ENCODE measurements at regions not wholly inside any gene's neighbourhood (a gene's known extent, or its start where the extent isn't known, plus 50 kb on each side); places are given as distances from the start of the nearest gene placed in this dataset.

DNA sequence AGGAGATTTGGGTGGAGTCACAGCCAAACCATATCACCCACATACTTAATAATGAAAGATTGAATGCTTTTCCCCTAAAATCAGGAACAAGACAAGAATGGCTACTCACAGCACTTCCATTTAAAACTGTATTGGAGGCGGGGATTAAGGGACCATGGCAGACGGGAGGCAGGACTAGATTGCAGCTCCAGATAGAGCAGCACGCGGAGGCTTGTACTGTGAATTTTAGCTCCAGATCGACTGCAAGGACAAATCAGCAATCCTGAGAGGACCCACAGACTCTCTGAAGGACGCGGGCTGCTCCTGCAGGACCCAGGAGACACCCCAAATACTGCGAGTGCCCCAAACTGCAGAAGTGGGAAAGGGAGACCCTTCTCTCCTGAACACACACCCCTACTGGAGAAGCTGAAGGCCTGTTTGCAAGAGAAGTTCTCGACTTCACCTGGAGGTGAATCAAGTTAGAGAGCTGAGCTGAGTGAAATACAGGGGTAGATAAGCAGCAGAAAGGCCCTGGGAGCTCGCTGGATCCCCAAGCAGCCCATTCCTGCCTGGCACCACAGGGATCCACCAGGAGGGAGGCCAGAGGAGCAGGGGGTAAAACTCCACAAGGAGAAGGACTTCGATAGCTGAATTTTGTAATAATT, 207.4 kb upstream of the INTU start:
- WGBS (ENCODE audit: insufficient coverage): 95% methylated on average over 10 of the region's 11 CpGs
- Histone ChIP-seq H3K4me3 (ENCODE audit: control insufficient read depth in 1 of 7, extremely low read depth in 1 of 7, insufficient read depth in 4 of 7, low read depth in 2 of 7, low read length in 6 of 7) (no peak overlapping the region), H3K27ac (ENCODE audit: insufficient read depth in 1 of 2, low read depth in 1 of 2, low read length in 2 of 2, poor library complexity in 1 of 2, severe bottlenecking in 2 of 2) (no peak overlapping the region), H3K27me3 (replicated peaks in 2 of 5; ENCODE audit: control insufficient read depth in 4 of 5, insufficient read depth in 5 of 5, low read length in 4 of 5) (peaks cover 0 to 2% (median 0%) of the 10 kb centered on the region in 5 experiments), H3K36me3 (ENCODE audit: control insufficient read depth in 4 of 4, insufficient read depth in 4 of 4, low read length in 3 of 4) (no peaks in the 10 kb centered on the region), H3K4me1 (ENCODE audit: control extremely low read depth in 1 of 4, control insufficient read depth in 4 of 4, insufficient read depth in 4 of 4, low read length in 3 of 4) (no peaks in the 10 kb centered on the region), H3K9me3 (ENCODE audit: control extremely low read depth in 1 of 5, control insufficient read depth in 4 of 5, insufficient read depth in 2 of 5, low read depth in 1 of 5, low read length in 4 of 5) (no peaks in the 10 kb centered on the region)
- no peak for DNase-seq
- ChIA-PET POLR2A (no interaction called here), CTCF (no interaction called here)

- Histone ChIP-seq H3K4me3 (ENCODE audit: control insufficient read depth in 1 of 7, extremely low read depth in 1 of 7, insufficient read depth in 4 of 7, low read depth in 2 of 7, low read length in 6 of 7) (no peak overlapping the region), H3K4me1 (ENCODE audit: control extremely low read depth in 1 of 4, control insufficient read depth in 4 of 4, insufficient read depth in 4 of 4, low read length in 3 of 4) (no peaks in the 10 kb centered on the region), H3K27me3 (replicated peaks in 2 of 5; ENCODE audit: control insufficient read depth in 4 of 5, insufficient read depth in 5 of 5, low read length in 4 of 5) (peaks cover 0 to 2% (median 0%) of the 10 kb centered on the region in 5 experiments), H3K36me3 (ENCODE audit: control insufficient read depth in 4 of 4, insufficient read depth in 4 of 4, low read length in 3 of 4) (no peaks in the 10 kb centered on the region), H3K27ac (ENCODE audit: insufficient read depth in 1 of 2, low read depth in 1 of 2, low read length in 2 of 2, poor library complexity in 1 of 2, severe bottlenecking in 2 of 2) (no peak overlapping the region), H3K9me3 (ENCODE audit: control extremely low read depth in 1 of 5, control insufficient read depth in 4 of 5, insufficient read depth in 2 of 5, low read depth in 1 of 5, low read length in 4 of 5) (no peaks in the 10 kb centered on the region)
- WGBS (ENCODE audit: insufficient coverage): 93% methylated on average over 5 of the region's 5 CpGs
- DNase-seq: no peak
- ChIA-PET POLR2A (no interaction called here), CTCF (no interaction called here)
These were observed 206.9 kb upstream of the INTU start for GRCh38 chr4:127425851-127426250.

DNA sequence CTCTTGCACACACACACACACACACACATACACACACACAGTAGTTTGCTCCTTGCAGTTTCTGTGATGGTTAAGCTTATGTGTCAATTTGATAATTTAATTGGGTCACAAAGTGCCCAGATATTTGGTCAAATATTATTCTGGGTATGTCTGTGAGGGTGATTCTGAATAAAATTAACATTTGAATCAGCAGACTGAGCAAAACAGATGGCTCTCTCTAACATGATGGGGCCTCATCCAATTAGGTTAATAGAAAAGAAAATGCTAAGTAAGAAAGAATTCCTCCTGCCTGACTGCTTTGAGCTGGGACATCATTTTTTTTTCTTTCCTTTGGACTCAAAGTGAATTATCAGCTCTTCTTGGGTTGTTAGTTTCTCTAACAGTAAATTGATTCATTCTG, 191.2 kb upstream of the INTU start:
- ChIA-PET CTCF (no interaction called here), POLR2A (no interaction called here)
- H3K36me3 ChIP-seq (ENCODE audit: control insufficient read depth in 4 of 4, insufficient read depth in 4 of 4, low read length in 3 of 4): no peaks in the 10 kb centered on the region
- no peaks in the 10 kb centered on the region for H3K4me1 ChIP-seq (ENCODE audit: control extremely low read depth in 1 of 4, control insufficient read depth in 4 of 4, insufficient read depth in 4 of 4, low read length in 3 of 4)
- no peaks in the 10 kb centered on the region for H3K9me3 ChIP-seq (ENCODE audit: control extremely low read depth in 1 of 5, control insufficient read depth in 4 of 5, insufficient read depth in 2 of 5, low read depth in 1 of 5, low read length in 4 of 5)
- H3K4me3 ChIP-seq (ENCODE audit: control insufficient read depth in 1 of 7, extremely low read depth in 1 of 7, insufficient read depth in 4 of 7, low read depth in 2 of 7, low read length in 6 of 7): no peak overlapping the region
- H3K27ac ChIP-seq (ENCODE audit: insufficient read depth in 1 of 2, low read depth in 1 of 2, low read length in 2 of 2, poor library complexity in 1 of 2, severe bottlenecking in 2 of 2): no peak overlapping the region
- H3K27me3 ChIP-seq (replicated peaks in 2 of 5; ENCODE audit: control insufficient read depth in 4 of 5, insufficient read depth in 5 of 5, low read length in 4 of 5): no peaks in the 10 kb centered on the region
- no peak for DNase-seq

- WGBS (ENCODE audit: insufficient coverage): 71% methylated on average over 2 of the region's 3 CpGs
- no peaks in the 10 kb centered on the region for H3K9me3 ChIP-seq (ENCODE audit: control extremely low read depth in 1 of 5, control insufficient read depth in 4 of 5, insufficient read depth in 2 of 5, low read depth in 1 of 5, low read length in 4 of 5)
- CTCF ChIA-PET: no interaction called here
These were observed 187.3 kb upstream of the INTU start for GRCh38 chr4:127445471-127445870.

GRCh38 chr4:127446427-127446885, 186.3 kb upstream of the INTU start:
- DNase-seq: no peak
- POLR2A ChIA-PET: no interaction called here
- Histone ChIP-seq H3K27ac (ENCODE audit: insufficient read depth in 1 of 2, low read depth in 1 of 2, low read length in 2 of 2, poor library complexity in 1 of 2, severe bottlenecking in 2 of 2) (no peak overlapping the region), H3K4me3 (ENCODE audit: control insufficient read depth in 1 of 7, extremely low read depth in 1 of 7, insufficient read depth in 4 of 7, low read depth in 2 of 7, low read length in 6 of 7) (no peak overlapping the region), H3K27me3 (replicated peaks in 2 of 5; ENCODE audit: control insufficient read depth in 4 of 5, insufficient read depth in 5 of 5, low read length in 4 of 5) (no peaks in the 10 kb centered on the region), H3K9me3 (ENCODE audit: control extremely low read depth in 1 of 5, control insufficient read depth in 4 of 5, insufficient read depth in 2 of 5, low read depth in 1 of 5, low read length in 4 of 5) (no peaks in the 10 kb centered on the region), H3K4me1 (ENCODE audit: control extremely low read depth in 1 of 4, control insufficient read depth in 4 of 4, insufficient read depth in 4 of 4, low read length in 3 of 4) (no peaks in the 10 kb centered on the region), H3K36me3 (ENCODE audit: control insufficient read depth in 4 of 4, insufficient read depth in 4 of 4, low read length in 3 of 4) (no peaks in the 10 kb centered on the region)
- CTCF ChIA-PET: no interaction called here
- WGBS (ENCODE audit: insufficient coverage): 85% methylated on average over 2 of the region's 4 CpGs

More at GRCh38 chr4:127445471-127445870, 187.3 kb upstream of the INTU start:
- H3K4me1 ChIP-seq (ENCODE audit: control extremely low read depth in 1 of 4, control insufficient read depth in 4 of 4, insufficient read depth in 4 of 4, low read length in 3 of 4): no peaks in the 10 kb centered on the region
- no peak overlapping the region for H3K4me3 ChIP-seq (ENCODE audit: control insufficient read depth in 1 of 7, extremely low read depth in 1 of 7, insufficient read depth in 4 of 7, low read depth in 2 of 7, low read length in 6 of 7)
- no peak overlapping the region for H3K27ac ChIP-seq (ENCODE audit: insufficient read depth in 1 of 2, low read depth in 1 of 2, low read length in 2 of 2, poor library complexity in 1 of 2, severe bottlenecking in 2 of 2)
- H3K27me3 ChIP-seq (replicated peaks in 2 of 5; ENCODE audit: control insufficient read depth in 4 of 5, insufficient read depth in 5 of 5, low read length in 4 of 5): no peaks in the 10 kb centered on the region
- no peak for DNase-seq
- H3K36me3 ChIP-seq (ENCODE audit: control insufficient read depth in 4 of 4, insufficient read depth in 4 of 4, low read length in 3 of 4): no peaks in the 10 kb centered on the region
- POLR2A ChIA-PET: no interaction called here

DNA sequence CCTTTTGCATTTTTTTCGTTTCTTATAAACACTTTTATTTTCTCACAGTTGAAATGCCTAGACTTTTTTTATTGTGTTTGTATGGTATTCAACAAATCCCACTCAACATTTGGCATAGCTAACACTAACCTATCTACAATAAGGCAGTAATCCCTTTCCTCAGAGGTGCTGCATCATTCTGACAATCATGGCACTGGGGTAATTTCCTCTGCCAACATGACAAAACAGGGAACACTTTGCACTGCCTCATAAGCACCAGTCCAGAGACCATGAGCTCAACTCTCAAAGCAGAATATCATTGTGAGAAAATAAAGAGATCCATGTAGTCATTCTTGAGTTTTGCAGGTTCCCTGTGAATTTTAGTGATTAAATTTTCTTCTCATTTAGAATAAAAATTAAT, 183.8 kb upstream of the INTU start:
- no CpG with 5 or more reads among the region's 1 CpG for WGBS (ENCODE audit: insufficient coverage)
- DNase-seq: no peak
- Histone ChIP-seq H3K4me1 (ENCODE audit: control extremely low read depth in 1 of 4, control insufficient read depth in 4 of 4, insufficient read depth in 4 of 4, low read length in 3 of 4) (no peaks in the 10 kb centered on the region), H3K27ac (ENCODE audit: insufficient read depth in 1 of 2, low read depth in 1 of 2, low read length in 2 of 2, poor library complexity in 1 of 2, severe bottlenecking in 2 of 2) (no peak overlapping the region), H3K36me3 (ENCODE audit: control insufficient read depth in 4 of 4, insufficient read depth in 4 of 4, low read length in 3 of 4) (no peaks in the 10 kb centered on the region), H3K9me3 (ENCODE audit: control extremely low read depth in 1 of 5, control insufficient read depth in 4 of 5, insufficient read depth in 2 of 5, low read depth in 1 of 5, low read length in 4 of 5) (peaks cover 0 to 1% (median 0%) of the 10 kb centered on the region in 5 experiments), H3K4me3 (ENCODE audit: control insufficient read depth in 1 of 7, extremely low read depth in 1 of 7, insufficient read depth in 4 of 7, low read depth in 2 of 7, low read length in 6 of 7) (no peak overlapping the region), H3K27me3 (replicated peaks in 2 of 5; ENCODE audit: control insufficient read depth in 4 of 5, insufficient read depth in 5 of 5, low read length in 4 of 5) (no peaks in the 10 kb centered on the region)
- ChIA-PET POLR2A (interaction anchor here (0.7 kb wide), 1 partner anchor 19 kb away, joined by 3 read pairs; no protein-coding TSS in a partner anchor), CTCF (no interaction called here)

GRCh38 chr4:127449449-127449848, 183.3 kb upstream of the INTU start:
- POLR2A ChIA-PET: interaction anchor here (0.7 kb wide), 1 partner anchor 19 kb away, joined by 3 read pairs; no protein-coding TSS in a partner anchor
- H3K4me1 ChIP-seq (ENCODE audit: control extremely low read depth in 1 of 4, control insufficient read depth in 4 of 4, insufficient read depth in 4 of 4, low read length in 3 of 4): no peaks in the 10 kb centered on the region
- no peaks in the 10 kb centered on the region for H3K27me3 ChIP-seq (replicated peaks in 2 of 5; ENCODE audit: control insufficient read depth in 4 of 5, insufficient read depth in 5 of 5, low read length in 4 of 5)
- no peak overlapping the region for H3K27ac ChIP-seq (ENCODE audit: insufficient read depth in 1 of 2, low read depth in 1 of 2, low read length in 2 of 2, poor library complexity in 1 of 2, severe bottlenecking in 2 of 2)
- H3K9me3 ChIP-seq (ENCODE audit: control extremely low read depth in 1 of 5, control insufficient read depth in 4 of 5, insufficient read depth in 2 of 5, low read depth in 1 of 5, low read length in 4 of 5): peaks cover 0 to 1% (median 0%) of the 10 kb centered on the region in 5 experiments
- no peaks in the 10 kb centered on the region for H3K36me3 ChIP-seq (ENCODE audit: control insufficient read depth in 4 of 4, insufficient read depth in 4 of 4, low read length in 3 of 4)
- DNase-seq: no peak
- CTCF ChIA-PET: no interaction called here
- no peak overlapping the region for H3K4me3 ChIP-seq (ENCODE audit: control insufficient read depth in 1 of 7, extremely low read depth in 1 of 7, insufficient read depth in 4 of 7, low read depth in 2 of 7, low read length in 6 of 7)
